IMR-90 (cell line): ENCODE measurements at regions not wholly inside any gene's neighbourhood (a gene's known extent, or its start where the extent isn't known, plus 50 kb on each side); places are given as distances from the start of the nearest gene placed in this dataset.
A peak's percentile ranks its signal among the peaks of the same experiment; 100 is the strongest.

ENCODE experiments used
- ATAC-seq: fragments of 200-7000 bp; cut with Tn5 transposase; 2 replicates; pipeline ENCODE4 v1.9.1; 2020; ENCODE audit warnings: low read depth, mild to moderate bottlenecking, moderate library complexity
- BruUV-seq: library from RNA; stranded (reverse); fragments of 400-500 nt; replicated peaks from 2 replicates; lab custom pipeline; 2021; lab: Mats Ljungman, UMichigan
- CTCF ChIA-PET: fragments of 300-600 bp; formaldehyde crosslinking; extraction: SDS; loops from one replicate; lab custom pipeline; 2021; ENCODE audit warnings: antibody characterized with exemption; lab: Yijun Ruan, JAX
- POLR2A ChIA-PET: fragments of 300-600 bp; sonication (Branson Sonifier 250); formaldehyde crosslinking; loops from one replicate; lab custom pipeline; 2022; ENCODE audit warnings: antibody characterized with exemption; ENCODE audit not compliant: unreplicated experiment; lab: Charles Lee
- DNase-seq: peaks from one replicate; pipeline ENCODE4 v3.0.0; 2013
- H2AFZ ChIP-seq: replicated peaks from 2 replicates; pipeline ENCODE3; 2013; ENCODE audit warnings: low read length, mild to moderate bottlenecking; ENCODE audit not compliant: poor library complexity
- H2AK5ac ChIP-seq: 2 replicates; pipeline ENCODE4 v1.6.1; 2013; ENCODE audit warnings: low read depth, low read length, inconsistent platforms
- H2AK9ac ChIP-seq: replicated peaks from 2 replicates; pipeline ENCODE3; 2013; ENCODE audit warnings: mild to moderate bottlenecking, low read depth, low read length, moderate library complexity; ENCODE audit not compliant: poor library complexity
- H2BK120ac ChIP-seq: 2 replicates; pipeline ENCODE4 v1.6.1; 2013; ENCODE audit warnings: low read depth, low read length, inconsistent platforms
- H2BK15ac ChIP-seq: 3 replicates; pipeline ENCODE4 v1.6.1; 2013; ENCODE audit warnings: low read depth, low read length, inconsistent platforms
- H2BK20ac ChIP-seq: 2 replicates; pipeline ENCODE4 v1.6.1; 2013; ENCODE audit warnings: low read depth, mild to moderate bottlenecking, inconsistent platforms, low read length, moderate library complexity
- H2BK5ac ChIP-seq: 2 replicates; pipeline ENCODE4 v1.6.1; 2013; ENCODE audit warnings: mild to moderate bottlenecking, low read depth, low read length, inconsistent platforms; ENCODE audit not compliant: poor library complexity, severe bottlenecking
- H3K14ac ChIP-seq: replicated peaks from 2 replicates; pipeline ENCODE4 v1.6.1; 2013; ENCODE audit warnings: low read depth, low read length, inconsistent platforms
- H3K18ac ChIP-seq: 2 replicates; pipeline ENCODE4 v1.6.1; 2013; ENCODE audit warnings: low read depth, low read length, control low read depth
- H3K23ac ChIP-seq: 2 replicates; pipeline ENCODE4 v1.6.1; 2013; ENCODE audit warnings: low read depth, low read length, inconsistent platforms
- H3K27ac ChIP-seq: 2 replicates; pipeline ENCODE4 v1.5.1; 2013; ENCODE audit warnings: mild to moderate bottlenecking, control low read depth, low read length; ENCODE audit not compliant: insufficient read depth
- H3K27me3 ChIP-seq: 2 replicates; pipeline ENCODE4 v1.6.1; 2013; ENCODE audit warnings: low read length; ENCODE audit not compliant: control insufficient read depth, insufficient read depth
- H3K36me3 ChIP-seq: 2 replicates; pipeline ENCODE4 v1.6.1; 2013; ENCODE audit warnings: low read length, mixed read lengths; ENCODE audit not compliant: control insufficient read depth, insufficient read depth
- H3K4ac ChIP-seq: 2 replicates; pipeline ENCODE4 v1.6.1; 2013; ENCODE audit warnings: low read depth, low read length, inconsistent platforms
- H3K4me1 ChIP-seq: 2 replicates; pipeline ENCODE4 v1.6.1; 2013; ENCODE audit warnings: low read length, mixed read lengths; ENCODE audit not compliant: control insufficient read depth, insufficient read depth
- H3K4me2 ChIP-seq: 2 replicates; pipeline ENCODE4 v1.6.1; 2013; ENCODE audit warnings: low read depth, mild to moderate bottlenecking, control low read depth, low read length, moderate library complexity
- H3K4me3 ChIP-seq: 2 replicates; pipeline ENCODE4 v1.5.1; 2013; ENCODE audit warnings: low read depth, mild to moderate bottlenecking, control low read depth, low read length, moderate library complexity; ENCODE audit not compliant: insufficient read depth
- H3K56ac ChIP-seq: 2 replicates; pipeline ENCODE4 v1.6.1; 2013; ENCODE audit warnings: low read length, inconsistent platforms; ENCODE audit not compliant: insufficient read depth; ENCODE audit errors: extremely low read depth
- H3K79me1 ChIP-seq, 2 experiments: 2 replicates each; pipeline ENCODE4 v1.6.1; 2013; ENCODE audit warnings: low read length in 2 of 2, inconsistent platforms in 1 of 2, low read depth in 1 of 2
- H3K9ac ChIP-seq: 2 replicates; pipeline ENCODE4 v1.6.1; 2013; ENCODE audit warnings: low read depth, low read length, control low read depth
- H3K9me1 ChIP-seq: 2 replicates; pipeline ENCODE4 v1.6.1; 2013; ENCODE audit warnings: low read length, inconsistent platforms; ENCODE audit not compliant: insufficient read depth
- H3K9me3 ChIP-seq: 2 replicates; pipeline ENCODE4 v1.6.1; 2013; ENCODE audit warnings: low read length; ENCODE audit not compliant: control insufficient read depth, insufficient read depth
- H4K20me1 ChIP-seq: 2 replicates; pipeline ENCODE4 v1.6.1; 2013; ENCODE audit warnings: low read length, inconsistent platforms; ENCODE audit not compliant: insufficient read depth
- H4K5ac ChIP-seq: 2 replicates; pipeline ENCODE4 v1.6.1; 2013; ENCODE audit warnings: mild to moderate bottlenecking, low read depth, low read length, control low read depth
- H4K8ac ChIP-seq, 2 experiments: 2 replicates each; pipeline ENCODE4 v1.6.1; 2013; ENCODE audit warnings: low read depth in 2 of 2, low read length in 2 of 2, control low read depth in 1 of 2, inconsistent platforms in 1 of 2
- H4K91ac ChIP-seq: 2 replicates; pipeline ENCODE4 v1.6.1; 2013; ENCODE audit warnings: low read depth, low read length, inconsistent platforms; ENCODE audit not compliant: insufficient read depth
- CHD1 ChIP-seq: IDR thresholded peaks from 2 replicates; pipeline ENCODE4 v1.6.1; 2012; ENCODE audit warnings: low read depth, low read length, improper control_type of control experiment
- SMC3 ChIP-seq: fragments of 150-350 bp; IDR thresholded peaks from 2 replicates; pipeline ENCODE4 v1.6.1; 2016; ENCODE audit warnings: low read depth, mild to moderate bottlenecking, antibody characterized with exemption, low read length, moderate library complexity
- WGBS, 2 experiments: methylation state at CpG; one replicate each; pipeline versions ENCODE4 v1.1.5 to v1.1.7; 2013; ENCODE audit warnings: missing lambda C conversion rate in 2 of 2; ENCODE audit not compliant: insufficient read length in 1 of 2; ENCODE audit errors: extremely low coverage in 2 of 2; 5-methylcytosine and 5-hydroxymethylcytosine counted together
- dilution Hi-C: fragments of 300-500 bp; cut with HindIII; formaldehyde crosslinking; loops from one replicate; pipeline ENCODE4 v1.14.3; 2018; ENCODE audit warnings: low sequenced_read_pairs; ENCODE audit not compliant: unreplicated experiment
- in situ Hi-C: fragments of 300-500 bp; cut with MboI; formaldehyde crosslinking; loops from 3 replicates; pipeline ENCODE4 v1.14.3; 2019; ENCODE audit warnings: low sequenced_read_pairs, inconsistent platforms, mixed read lengths
- intact Hi-C: fragments of 100-400 bp; cut with micrococcal nuclease; formaldehyde crosslinking; loops from 2 replicates; pipeline ENCODE4 v1.10.0; 2022
- TF ChIP-seq, protein P1 (sequence below): conservative IDR thresholded peaks from 2 replicates; pipeline ENCODE4 v1.5.1; 2012; ENCODE audit warnings: mild to moderate bottlenecking, low read depth, low read length, improper control_type of control experiment

GRCh38 chr18:22551536-22552151, 133.9 kb upstream of the CTAGE1 start (continued):
- no peak for TF ChIP-seq SMC3
- TF ChIP-seq CHD1, result no peak

- Histone ChIP-seq H3K4ac (peak overlapping the region; percentile 67), H2BK120ac (peak overlapping the region; percentile 51; the same call in 1 of the 2 replicates), H4K8ac (peak overlapping the region in 1 of 2 experiments; percentile 31; a peak in 2 of 4 replicates), H3K14ac (peak overlapping the region; percentile 38; the same call in 1 of the 2 replicates), H3K4me3 (no peak overlapping the region), H2BK5ac (peak overlapping the region; percentile 45), H4K91ac (peak overlapping the region; percentile 10), H3K56ac (no peak overlapping the region), H3K9me1 (peaks cover 19% of the 10 kb centered on the region), H2AFZ (no peak overlapping the region), H3K9me3 (no peaks in the 10 kb centered on the region), H3K36me3 (no peaks in the 10 kb centered on the region), H2BK15ac (peak overlapping the region; percentile 75; the same call in 2 of the 3 replicates), H3K9ac (no peak overlapping the region), H2AK9ac (no peak overlapping the region), H3K27ac (no peak overlapping the region), H3K4me2 (no peak overlapping the region), H3K4me1 (peaks cover 20% of the 10 kb centered on the region), H3K18ac (peak overlapping the region; percentile 53; the same call in 1 of the 2 replicates), H3K79me1 (no peaks in the 10 kb centered on the region), H4K5ac (peak overlapping the region; percentile 31; the same call in 1 of the 2 replicates), H2AK5ac (peak overlapping the region; percentile 87), H3K23ac (peak overlapping the region; percentile 17; the same call in 1 of the 2 replicates), H3K27me3 (no peaks in the 10 kb centered on the region; the same call in 1 of the 2 replicates), H4K20me1 (no peaks in the 10 kb centered on the region), H2BK20ac (peak overlapping the region; percentile 70)
- ChIA-PET CTCF (interaction anchor here (0.6 kb wide), 1 partner anchor 11 kb away, joined by 3 read pairs; no protein-coding TSS in a partner anchor), POLR2A (no interaction called here)
- TF ChIP-seq, protein P1, sequence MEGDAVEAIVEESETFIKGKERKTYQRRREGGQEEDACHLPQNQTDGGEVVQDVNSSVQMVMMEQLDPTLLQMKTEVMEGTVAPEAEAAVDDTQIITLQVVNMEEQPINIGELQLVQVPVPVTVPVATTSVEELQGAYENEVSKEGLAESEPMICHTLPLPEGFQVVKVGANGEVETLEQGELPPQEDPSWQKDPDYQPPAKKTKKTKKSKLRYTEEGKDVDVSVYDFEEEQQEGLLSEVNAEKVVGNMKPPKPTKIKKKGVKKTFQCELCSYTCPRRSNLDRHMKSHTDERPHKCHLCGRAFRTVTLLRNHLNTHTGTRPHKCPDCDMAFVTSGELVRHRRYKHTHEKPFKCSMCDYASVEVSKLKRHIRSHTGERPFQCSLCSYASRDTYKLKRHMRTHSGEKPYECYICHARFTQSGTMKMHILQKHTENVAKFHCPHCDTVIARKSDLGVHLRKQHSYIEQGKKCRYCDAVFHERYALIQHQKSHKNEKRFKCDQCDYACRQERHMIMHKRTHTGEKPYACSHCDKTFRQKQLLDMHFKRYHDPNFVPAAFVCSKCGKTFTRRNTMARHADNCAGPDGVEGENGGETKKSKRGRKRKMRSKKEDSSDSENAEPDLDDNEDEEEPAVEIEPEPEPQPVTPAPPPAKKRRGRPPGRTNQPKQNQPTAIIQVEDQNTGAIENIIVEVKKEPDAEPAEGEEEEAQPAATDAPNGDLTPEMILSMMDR, result no peak
- ATAC-seq (no peak), DNase-seq (no peak)
- 60% methylated on average over 1 of the region's 3 CpGs; no CpG with 5 or more reads in 1 of the 2 experiments for whole genome bisulfite sequencing, 2 experiments
- in situ Hi-C loops (loop anchor here (10.0 kb wide), 1 partner anchor 87 kb away; no protein-coding TSS in a partner anchor), dilution Hi-C loops (no loop called here), intact Hi-C loops (loop anchor here (10.0 kb wide), 1 partner anchor 117 kb away; no protein-coding TSS in a partner anchor)
- no TSS peak for BruUV-seq
Measured at GRCh38 chr18:22552254-22552653, 134.5 kb upstream of the CTAGE1 start.
